K562 (cell line): ENCODE measurements at regions not wholly inside any gene's neighbourhood (a gene's known extent, or its start where the extent isn't known, plus 50 kb on each side); places are given as distances from the start of the nearest gene placed in this dataset.

Experiments
- ATAC-seq: fragments of 200-7000 bp; cut with Tn5 transposase; 3 replicates; pipeline ENCODE4 v1.9.1; 2020; ENCODE audit warnings: moderate library complexity
- BruUV-seq: library from RNA; stranded (reverse); fragments of 400-500 nt; replicated peaks from 2 replicates; lab custom pipeline; 2021; lab: Mats Ljungman, UMichigan
- CTCF ChIA-PET: fragments of 300-600 bp; formaldehyde crosslinking; extraction: SDS; loops from one replicate; lab custom pipeline; 2021; ENCODE audit warnings: low intra/inter-chr PET ratio; lab: Yijun Ruan, JAX
- POLR2A ChIA-PET: fragments of 300-600, 350-650 bp; sonication (Branson Sonifier 250); formaldehyde crosslinking; extraction: SDS; loops from one replicate; lab custom pipeline; 2021; ENCODE audit warnings: antibody characterized with exemption, inconsistent platforms; lab: Yijun Ruan, JAX
- DNase-seq, 4 experiments: peaks; one replicate each; pipeline versions ENCODE4 v3.0.0 to v3.0.0-alpha.2; 2011 to 2018; ENCODE audit warnings: low spot score in 3 of 4, mixed read lengths in 3 of 4; ENCODE audit errors: extremely low read depth in 1 of 4
- FAIRE-seq: peaks from 2 replicates; lab custom pipeline; 2011; peaks lifted over from hg19 to GRCh38; lab: Jason Lieb, UNC
- H2AFZ ChIP-seq: 2 replicates; pipeline ENCODE4 v1.6.0; 2011; ENCODE audit warnings: low read depth, low read length, control low read depth, inconsistent platforms
- H3K27ac ChIP-seq: fragments of 200-600 bp; 3 replicates; pipeline ENCODE4 v1.8.0; 2011; ENCODE audit warnings: low read depth, mild to moderate bottlenecking, control low read depth, inconsistent platforms, low read length, moderate library complexity, mixed read lengths; ENCODE audit errors: extremely low read depth
- H3K27me3 ChIP-seq, 2 experiments: fragments of 300-600 bp in 1 of 2; 2 replicates in 1 of 2; 3 replicates in 1 of 2; pipeline versions ENCODE4 v1.6.0 to v1.8.0; 2011; ENCODE audit warnings: inconsistent platforms in 2 of 2, low read length in 2 of 2, mild to moderate bottlenecking in 1 of 2, mixed read lengths in 1 of 2, moderate library complexity in 1 of 2; ENCODE audit not compliant: control insufficient read depth in 2 of 2, insufficient read depth in 2 of 2
- H3K36me3 ChIP-seq: fragments of 300-600 bp; 3 replicates; pipeline ENCODE4 v1.8.0; 2011; ENCODE audit warnings: mild to moderate bottlenecking, low read length, inconsistent platforms; ENCODE audit not compliant: control insufficient read depth, insufficient read depth
- H3K4me1 ChIP-seq, 2 experiments: fragments of 200-600 bp in 1 of 2; replicated peaks in 1 of 2; 2 replicates in 1 of 2; 3 replicates in 1 of 2; pipeline versions ENCODE4 v1.5.1 to v1.8.0; 2011; ENCODE audit warnings: inconsistent platforms in 2 of 2, low read length in 2 of 2, mild to moderate bottlenecking in 1 of 2, mixed read lengths in 1 of 2, moderate library complexity in 1 of 2; ENCODE audit not compliant: control insufficient read depth in 2 of 2, insufficient read depth in 2 of 2
- H3K4me2 ChIP-seq: 2 replicates; pipeline ENCODE4 v1.6.1; 2011; ENCODE audit warnings: low read length, control low read depth, inconsistent platforms, mixed read lengths; ENCODE audit not compliant: insufficient read depth
- H3K4me3 ChIP-seq: fragments of 200-600 bp; sonication (generic), shearing (Covaris generic); 2 replicates; pipeline ENCODE4 v1.5.1; 2016; ENCODE audit warnings: control low read depth, inconsistent platforms
- H3K79me2 ChIP-seq: fragments of 200-600 bp; 3 replicates; pipeline ENCODE4 v1.8.0; 2011; ENCODE audit warnings: low read length, inconsistent platforms; ENCODE audit not compliant: control insufficient read depth, insufficient read depth
- H3K9ac ChIP-seq, 2 experiments: 2 replicates each; pipeline versions ENCODE4 v1.6.0 to v1.6.1; 2011; ENCODE audit warnings: low read depth in 2 of 2, low read length in 2 of 2, control low read depth in 1 of 2, inconsistent platforms in 1 of 2, mild to moderate bottlenecking in 1 of 2, mixed read lengths in 1 of 2; ENCODE audit not compliant: insufficient read depth in 1 of 2
- H3K9me1 ChIP-seq: one replicate; pipeline ENCODE4 v1.6.0; 2011; ENCODE audit warnings: inconsistent platforms, mild to moderate bottlenecking, low read length, moderate library complexity; ENCODE audit not compliant: control insufficient read depth, insufficient read depth
- H3K9me3 ChIP-seq: replicated peaks from 2 replicates; pipeline ENCODE4 v1.5.1; 2011; ENCODE audit warnings: low read depth, low read length, inconsistent platforms; ENCODE audit not compliant: control insufficient read depth, insufficient read depth
- H4K20me1 ChIP-seq: replicated peaks from 2 replicates; pipeline ENCODE4 v1.6.1; 2011; ENCODE audit warnings: low read length, inconsistent platforms, mixed read lengths; ENCODE audit not compliant: control insufficient read depth, insufficient read depth
- ELF4 ChIP-seq: fragments of 450-650 bp; formaldehyde crosslinking; IDR thresholded peaks from 2 replicates; pipeline ENCODE4 v1.4.0; 2022; ENCODE audit warnings: missing genetic modification characterization
- FOXK1 ChIP-seq: sonication (generic); formaldehyde crosslinking; IDR thresholded peaks from 2 replicates; pipeline ENCODE4 v1.8.0; 2022; ENCODE audit warnings: missing genetic modification reagents, mild to moderate bottlenecking, borderline replicate concordance
- NFYB ChIP-seq: IDR thresholded peaks from 2 replicates; pipeline ENCODE4 v1.6.1; 2011; ENCODE audit warnings: mild to moderate bottlenecking, moderate library complexity; ENCODE audit not compliant: insufficient read length; ENCODE audit errors: extremely low read depth
- SRSF3 ChIP-seq: fragments of 200-400 bp; formaldehyde crosslinking; IDR thresholded peaks from 2 replicates; pipeline ENCODE4 v1.6.1; 2016; ENCODE audit warnings: mild to moderate bottlenecking, low read length, moderate library complexity; ENCODE audit not compliant: insufficient read depth
- ZNF778 ChIP-seq: fragments of 450-650 bp; formaldehyde crosslinking; IDR thresholded peaks from 2 replicates; pipeline ENCODE4 v1.4.0; 2020; ENCODE audit warnings: mild to moderate bottlenecking, moderate library complexity
- WGBS: fragments of 100-300 bp; shearing (Covaris generic); methylation state at CpG from one replicate; pipeline ENCODE4 v1.1.6; 2016; ENCODE audit warnings: low coverage, mixed read lengths; ENCODE audit not compliant: insufficient coverage; ENCODE audit errors: missing lambda C conversion rate; 5-methylcytosine and 5-hydroxymethylcytosine counted together
- in situ Hi-C: fragments of 300-500 bp; cut with MboI; formaldehyde crosslinking; loops from 4 replicates; pipeline ENCODE4 v1.15.0; 2018; ENCODE audit warnings: inconsistent platforms, mixed read lengths
- intact Hi-C: fragments of 100-400 bp; cut with micrococcal nuclease; formaldehyde crosslinking; loops from 2 replicates; pipeline ENCODE4 v1.14.2; 2022

- CTCF ChIA-PET: no interaction called here
- ATAC-seq: no peak
Observed at GRCh38 chr16:76201385-76201784, 75.8 kb upstream of the CNTNAP4 start.

GRCh38 chr16:76204249-76204648, 73.0 kb upstream of the CNTNAP4 start:
- no TSS peak for BruUV-seq
- no peaks in the 10 kb centered on the region for H3K9me3 ChIP-seq

More at GRCh38 chr16:76201385-76201784, 75.8 kb upstream of the CNTNAP4 start:
- H3K79me2 ChIP-seq: no peaks in the 10 kb centered on the region
- no TSS peak for BruUV-seq
- intact Hi-C loops (no loop called here), in situ Hi-C loops (no loop called here)
- no peak overlapping the region for H3K27ac ChIP-seq
- no peaks in the 10 kb centered on the region for H3K36me3 ChIP-seq
- no peak overlapping the region for H2AFZ ChIP-seq
- no peaks in the 10 kb centered on the region for H3K27me3 ChIP-seq
- TF ChIP-seq ZNF778: no peak
- no peak for TF ChIP-seq ELF4 (CRISPR knock-in tag)
- no peak for TF ChIP-seq SRSF3
- no peak for TF ChIP-seq FOXK1
- no peaks in the 10 kb centered on the region for H3K9me1 ChIP-seq
- no peak for FAIRE-seq
- no peak overlapping the region for H3K4me2 ChIP-seq
- no peaks in the 10 kb centered on the region for H3K4me1 ChIP-seq
- 0% methylated on average over 2 of the region's 2 CpGs for WGBS
- no peak for DNase-seq
- H3K9me3 ChIP-seq: no peaks in the 10 kb centered on the region
- H3K4me3 ChIP-seq: no peak overlapping the region
- no peaks in the 10 kb centered on the region for H4K20me1 ChIP-seq
- POLR2A ChIA-PET: no interaction called here
- H3K9ac ChIP-seq: no peak overlapping the region

More at GRCh38 chr16:76204249-76204648, 73.0 kb upstream of the CNTNAP4 start:
- Histone ChIP-seq H3K4me1 (no peaks in the 10 kb centered on the region), H3K9ac (no peak overlapping the region), H3K4me2 (no peak overlapping the region), H2AFZ (no peak overlapping the region), H3K4me3 (no peak overlapping the region), H3K27me3 (no peaks in the 10 kb centered on the region), H4K20me1 (no peaks in the 10 kb centered on the region), H3K9me1 (no peaks in the 10 kb centered on the region), H3K79me2 (no peaks in the 10 kb centered on the region), H3K36me3 (no peaks in the 10 kb centered on the region), H3K27ac (no peak overlapping the region)
- TF ChIP-seq NFYB: no peak
- WGBS: 0% methylated on average over 2 of the region's 2 CpGs
- in situ Hi-C loops (no loop called here), intact Hi-C loops (no loop called here)
- FAIRE-seq (no peak), DNase-seq (no peak), ATAC-seq (no peak)
- ChIA-PET POLR2A (no interaction called here), CTCF (no interaction called here)
